Gastrocnemius medialis (tissue), 4 donors: ENCODE measurements at regions not wholly inside any gene's neighbourhood (a gene's known extent, or its start where the extent isn't known, plus 50 kb on each side); places are given as distances from the start of the nearest gene placed in this dataset.

Source experiments
- ATAC-seq, 2 donors: fragments of 150-250 bp; one replicate each; pipeline ENCODE4 v1.9.1; 2016
- DNase-seq, 2 donors: peaks; one replicate each; pipeline ENCODE4 v3.0.0-alpha.2; 2019
- H3K27ac ChIP-seq, 4 donors: fragments of 200-600 bp; sonication (generic); 1 replicate in 1 of 4; 2 replicates in 3 of 4; pipeline ENCODE4 v1.5.1; 2016 to 2018; ENCODE audit warnings: mild to moderate bottlenecking in 2 of 4, moderate library complexity in 1 of 4
- H3K27me3 ChIP-seq, 3 donors: fragments of 200-600 bp; sonication (generic) in 2 of 3; 1 replicate in 1 of 3; 2 replicates in 2 of 3; pipeline versions ENCODE4 v1.5.1 to v1.6.0; 2016 to 2019; ENCODE audit warnings: mild to moderate bottlenecking in 1 of 3, moderate library complexity in 1 of 3
- H3K36me3 ChIP-seq, 2 donors: fragments of 200-600 bp; sonication (generic) in 1 of 2; one replicate each; pipeline ENCODE4 v1.5.1; 2017 to 2018
- H3K4me1 ChIP-seq, 2 donors: fragments of 200-600 bp; sonication (generic) in 1 of 2; one replicate each; pipeline ENCODE4 v1.5.1; 2016 to 2017; ENCODE audit warnings: mild to moderate bottlenecking in 2 of 2
- H3K4me3 ChIP-seq, 4 donors: fragments of 200-600 bp; sonication (generic) in 3 of 4; 1 replicate in 1 of 4; 2 replicates in 3 of 4; pipeline ENCODE4 v1.5.1; 2016 to 2019; ENCODE audit warnings: mild to moderate bottlenecking in 2 of 4
- H3K9me3 ChIP-seq, 3 donors: fragments of 200-600 bp; sonication (generic) in 2 of 3; 1 replicate in 1 of 3; 2 replicates in 2 of 3; pipeline ENCODE4 v1.5.1; 2016 to 2019
- CTCF ChIP-seq, 5 experiments: fragments of 450-650 bp in 3 of 5; fragments of 200-600 bp in 2 of 5; sonication (generic) in 2 of 5; IDR thresholded peaks in 4 of 5; conservative IDR thresholded peaks in 1 of 5; 1 replicate in 4 of 5; 2 replicates in 1 of 5; pipeline ENCODE4 v1.5.1; 2016 to 2019; ENCODE audit warnings: antibody characterized with exemption in 5 of 5, mild to moderate bottlenecking in 3 of 5, moderate library complexity in 3 of 5
- POLR2A ChIP-seq, 2 donors: fragments of 450-650 bp; IDR thresholded peaks; one replicate each; pipeline ENCODE4 v1.6.1; 2017; ENCODE audit warnings: antibody characterized with exemption in 2 of 2, mild to moderate bottlenecking in 2 of 2, moderate library complexity in 2 of 2
- in situ Hi-C, 4 donors: fragments of 200-750 bp; cut with MboI; loops; one replicate each; pipeline versions ENCODE4 v1.15.0 to v1.8.0; 2017; ENCODE audit warnings: low sequenced_read_pairs in 4 of 4
- intact Hi-C: fragments of 100-400 bp; cut with DNase I; formaldehyde crosslinking; loops from one replicate; pipeline ENCODE4 v1.15.1; 2023; ENCODE audit warnings: low total_unique reads

GRCh38 chr1:60822252-60822651 lies 260.1 kb upstream of the NFIA start:
- H3K36me3 ChIP-seq, result no peaks in the 10 kb centered on the region
- DNase-seq (no peak), ATAC-seq (no peak)
- H3K4me3 ChIP-seq, result no peak overlapping the region
- no peak overlapping the region for H3K27ac ChIP-seq
- no peaks in the 10 kb centered on the region for H3K9me3 ChIP-seq
- TF ChIP-seq CTCF (IDR thresholded peaks at IDR 0.05 in 4 of 5, conservative IDR thresholded peaks at IDR 0.05 in 1 of 5) (no peak), POLR2A (IDR thresholded peaks at IDR 0.05) (no peak)
- H3K4me1 ChIP-seq, result no peaks in the 10 kb centered on the region
- intact Hi-C loops (no loop called here), in situ Hi-C loops (no loop called here)
- H3K27me3 ChIP-seq, result no peaks in the 10 kb centered on the region

GRCh38 chr1:60821156-60821555 lies 261.2 kb upstream of the NFIA start:
- in situ Hi-C loops (no loop called here), intact Hi-C loops (no loop called here)
- Histone ChIP-seq H3K36me3 (no peaks in the 10 kb centered on the region), H3K4me1 (no peaks in the 10 kb centered on the region), H3K27ac (no peak overlapping the region), H3K27me3 (no peaks in the 10 kb centered on the region), H3K4me3 (no peak overlapping the region), H3K9me3 (no peaks in the 10 kb centered on the region)
- no peak for TF ChIP-seq CTCF (IDR thresholded peaks at IDR 0.05 in 4 of 5, conservative IDR thresholded peaks at IDR 0.05 in 1 of 5)
- no peak for TF ChIP-seq POLR2A (IDR thresholded peaks at IDR 0.05)
- no peak for ATAC-seq
- no peak for DNase-seq

GRCh38 chr1:60818969-60819701 lies 263.2 kb upstream of the NFIA start:
- no peak overlapping the region for H3K27ac ChIP-seq
- intact Hi-C loops, result no loop called here
- no peak overlapping the region for H3K4me3 ChIP-seq
- ATAC-seq, result no peak
- no peak for DNase-seq
- no peaks in the 10 kb centered on the region for H3K4me1 ChIP-seq
- in situ Hi-C loops, result no loop called here
- no peaks in the 10 kb centered on the region for H3K36me3 ChIP-seq
- TF ChIP-seq CTCF (IDR thresholded peaks at IDR 0.05 in 4 of 5, conservative IDR thresholded peaks at IDR 0.05 in 1 of 5), result no peak
- TF ChIP-seq POLR2A (IDR thresholded peaks at IDR 0.05), result no peak
- H3K27me3 ChIP-seq, result no peaks in the 10 kb centered on the region
- H3K9me3 ChIP-seq, result no peaks in the 10 kb centered on the region

- ATAC-seq (no peak), DNase-seq (no peak)
- intact Hi-C loops, result no loop called here
- TF ChIP-seq POLR2A (IDR thresholded peaks at IDR 0.05), result no peak
- no peak for TF ChIP-seq CTCF (IDR thresholded peaks at IDR 0.05 in 4 of 5, conservative IDR thresholded peaks at IDR 0.05 in 1 of 5)
- no peak overlapping the region for H3K27ac ChIP-seq
- H3K36me3 ChIP-seq, result no peaks in the 10 kb centered on the region
- H3K9me3 ChIP-seq, result no peaks in the 10 kb centered on the region
- H3K27me3 ChIP-seq, result no peaks in the 10 kb centered on the region
- in situ Hi-C loops, result no loop called here
- no peak overlapping the region for H3K4me3 ChIP-seq
- no peaks in the 10 kb centered on the region for H3K4me1 ChIP-seq
Observed at GRCh38 chr1:60813071-60813470, 269.3 kb upstream of the NFIA start.
